Activated T-helper 1 cell treated with anti-CD3 and anti-CD28 coated beads, Interleukin-12 subunit alpha, Interleukin-12 subunit beta, Interleukin-2, Interleukin-4 antibody, amounts not matched to agents 30 ng/mL and 10 ng/mL and 1 ng/mL, durations not matched to agents 14 hours and 24 hours and 36 hours (primary cell): ENCODE measurements at regions not wholly inside any gene's neighbourhood (a gene's known extent, or its start where the extent isn't known, plus 50 kb on each side); places are given as distances from the start of the nearest gene placed in this dataset.

ENCODE experiments used
- DNase-seq: peaks from one replicate; pipeline ENCODE4 v3.0.0; 2021; ENCODE audit warnings: low spot score
- H3K27ac Mint-ChIP-seq: one replicate; pipeline ENCODE4 v1.8.0; 2021; ENCODE audit warnings: mild to moderate bottlenecking, mixed read lengths
- H3K27me3 Mint-ChIP-seq: one replicate; pipeline ENCODE4 v1.8.0; 2022; ENCODE audit warnings: mild to moderate bottlenecking, moderate library complexity, mixed read lengths; ENCODE audit not compliant: insufficient read depth
- H3K36me3 Mint-ChIP-seq: one replicate; pipeline ENCODE4 v1.8.0; 2021; ENCODE audit warnings: low read depth, mixed read lengths
- H3K4me1 Mint-ChIP-seq: one replicate; pipeline ENCODE4 v1.8.0; 2021; ENCODE audit warnings: low read depth, mixed read lengths
- H3K4me3 Mint-ChIP-seq: one replicate; pipeline ENCODE4 v1.8.0; 2021; ENCODE audit warnings: mild to moderate bottlenecking, moderate library complexity, mixed read lengths
- H3K9me3 Mint-ChIP-seq: one replicate; pipeline ENCODE4 v1.8.0; 2021; ENCODE audit warnings: mixed read lengths
- intact Hi-C: fragments of 100-400 bp; cut with micrococcal nuclease; formaldehyde crosslinking; loops from one replicate; pipeline ENCODE4 v1.15.1; 2024

DNA sequence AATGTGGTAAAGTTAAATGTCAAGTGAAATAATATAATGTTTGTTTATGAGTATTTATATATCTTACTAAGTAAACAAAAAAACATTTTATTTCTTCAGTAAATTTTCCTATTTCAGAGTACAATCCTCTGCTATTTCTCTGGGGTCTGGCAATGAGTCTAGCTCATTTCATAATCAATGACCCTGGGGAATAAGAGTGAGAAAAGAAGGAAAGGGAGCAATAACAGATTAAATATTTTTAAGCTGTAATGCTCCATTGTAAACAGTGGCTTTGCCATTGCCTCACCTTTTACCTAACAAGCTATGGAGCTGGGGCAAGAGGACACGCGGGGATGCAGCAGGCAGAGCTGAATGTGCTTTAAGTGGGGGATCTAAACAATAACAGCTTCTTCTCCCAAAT lies 1071.9 kb downstream of the FLRT2 start:
- Mint-ChIP-seq H3K27ac (no peak overlapping the region), H3K4me1 (no peaks in the 10 kb centered on the region), H3K27me3 (no peaks in the 10 kb centered on the region), H3K4me3 (no peak overlapping the region), H3K36me3 (no peaks in the 10 kb centered on the region), H3K9me3 (no peaks in the 10 kb centered on the region)
- DNase-seq = no peak
- intact Hi-C loops = no loop called here

- peaks cover 8% of the 10 kb centered on the region for H3K9me3 Mint-ChIP-seq
- H3K27me3 Mint-ChIP-seq = no peaks in the 10 kb centered on the region
- DNase-seq = no peak
- H3K36me3 Mint-ChIP-seq = no peaks in the 10 kb centered on the region
- H3K4me1 Mint-ChIP-seq = no peaks in the 10 kb centered on the region
- no peak overlapping the region for H3K27ac Mint-ChIP-seq
- no peak overlapping the region for H3K4me3 Mint-ChIP-seq
- intact Hi-C loops = no loop called here
Observed at GRCh38 chr14:86597279-86597678, 1067.3 kb downstream of the FLRT2 start.

DNA sequence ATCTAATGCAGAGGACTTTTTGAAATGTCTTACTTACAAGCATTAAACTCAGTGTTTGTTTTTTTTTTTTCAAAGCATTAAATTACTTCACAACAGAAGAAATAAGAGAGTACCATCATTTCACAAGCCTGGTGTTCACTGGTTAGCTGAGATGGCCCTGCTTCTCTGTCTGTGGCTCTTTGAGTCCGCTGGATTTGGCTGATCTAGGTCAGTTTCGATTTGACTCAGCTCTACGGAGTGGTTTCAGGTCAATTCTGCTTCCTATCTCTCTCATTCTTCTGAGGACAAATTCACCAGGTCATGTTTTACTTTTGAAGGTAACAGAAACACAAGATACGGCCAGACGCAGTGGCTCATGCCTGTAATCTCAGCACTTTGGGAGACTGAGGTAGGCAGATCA lies 1066.1 kb downstream of the FLRT2 start:
- H3K27me3 Mint-ChIP-seq = no peaks in the 10 kb centered on the region
- no peaks in the 10 kb centered on the region for H3K36me3 Mint-ChIP-seq
- DNase-seq = no peak
- no peak overlapping the region for H3K4me3 Mint-ChIP-seq
- no peaks in the 10 kb centered on the region for H3K4me1 Mint-ChIP-seq
- peaks cover 9% of the 10 kb centered on the region for H3K9me3 Mint-ChIP-seq
- intact Hi-C loops = no loop called here
- no peak overlapping the region for H3K27ac Mint-ChIP-seq

DNA sequence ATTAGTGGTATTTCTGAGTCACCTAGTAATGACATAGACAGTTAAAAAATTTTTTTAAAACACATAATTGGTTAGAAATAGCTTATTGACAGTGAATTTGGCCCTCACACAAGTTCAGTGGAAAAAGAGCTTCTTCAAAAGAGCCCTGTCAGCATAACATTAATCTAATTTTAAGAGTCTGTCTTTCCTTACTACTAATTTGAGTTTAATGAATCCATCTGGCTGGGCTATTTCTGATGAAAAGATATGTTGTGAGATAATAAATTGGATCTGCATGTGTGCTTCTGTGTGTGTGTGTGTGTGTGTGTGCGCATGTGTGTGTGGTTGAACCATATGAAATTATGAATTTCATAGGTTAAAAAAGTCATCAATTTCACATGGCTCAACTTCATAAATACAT lies 1045.2 kb downstream of the FLRT2 start:
- no peak for DNase-seq
- H3K36me3 Mint-ChIP-seq = no peaks in the 10 kb centered on the region
- intact Hi-C loops = no loop called here
- no peak overlapping the region for H3K27ac Mint-ChIP-seq
- H3K4me3 Mint-ChIP-seq = no peak overlapping the region
- no peaks in the 10 kb centered on the region for H3K4me1 Mint-ChIP-seq
- H3K9me3 Mint-ChIP-seq = peaks cover 3% of the 10 kb centered on the region
- no peaks in the 10 kb centered on the region for H3K27me3 Mint-ChIP-seq

DNA sequence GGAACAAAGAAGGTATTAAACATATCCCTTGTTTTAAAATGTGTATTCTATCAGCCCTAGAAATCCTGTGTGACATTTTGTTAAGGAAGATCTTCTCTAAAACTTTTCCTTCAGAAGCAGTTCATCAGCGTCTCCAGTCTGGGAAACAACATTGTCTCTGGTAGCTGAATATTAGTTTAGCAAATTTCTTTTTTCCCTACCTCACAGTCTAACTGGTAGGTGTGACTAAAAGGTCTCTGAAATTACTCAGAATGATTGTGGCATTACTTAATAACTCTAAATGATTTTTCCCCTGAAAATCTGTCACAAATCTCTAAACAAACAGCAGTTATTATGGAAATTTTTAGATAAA lies 1044.8 kb downstream of the FLRT2 start:
- Mint-ChIP-seq H3K4me1 (no peaks in the 10 kb centered on the region), H3K4me3 (no peak overlapping the region), H3K27ac (no peak overlapping the region), H3K36me3 (no peaks in the 10 kb centered on the region), H3K27me3 (no peaks in the 10 kb centered on the region), H3K9me3 (peaks cover 3% of the 10 kb centered on the region)
- intact Hi-C loops = no loop called here
- no peak for DNase-seq

- peaks cover 3% of the 10 kb centered on the region for H3K9me3 Mint-ChIP-seq
- DNase-seq = no peak
- no peaks in the 10 kb centered on the region for H3K4me1 Mint-ChIP-seq
- H3K27me3 Mint-ChIP-seq = no peaks in the 10 kb centered on the region
- intact Hi-C loops = no loop called here
- no peak overlapping the region for H3K27ac Mint-ChIP-seq
- no peak overlapping the region for H3K4me3 Mint-ChIP-seq
- no peaks in the 10 kb centered on the region for H3K36me3 Mint-ChIP-seq
Observed at GRCh38 chr14:86574051-86574777, 1044.3 kb downstream of the FLRT2 start.

DNA sequence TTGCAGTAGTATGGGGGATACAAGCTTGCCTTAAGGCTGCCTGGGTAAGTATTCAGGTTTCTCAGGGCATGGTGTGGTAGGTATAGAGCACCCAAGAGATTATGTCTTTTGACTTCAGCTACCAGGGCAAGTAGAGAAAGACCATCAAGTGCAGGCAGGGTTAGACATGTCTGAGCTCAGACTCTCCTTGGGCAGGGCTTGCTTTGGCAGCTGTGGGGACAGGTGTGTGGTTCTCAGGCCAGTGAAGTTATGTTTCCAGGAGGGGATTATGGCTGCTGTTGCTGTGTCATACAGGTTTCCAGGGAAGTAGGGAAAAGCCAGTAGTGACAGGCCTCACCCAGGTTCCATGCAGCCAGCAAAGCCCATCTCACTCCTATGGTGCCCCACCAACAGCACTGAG lies 1040.4 kb downstream of the FLRT2 start:
- no peak for DNase-seq
- Mint-ChIP-seq H3K36me3 (no peaks in the 10 kb centered on the region), H3K27ac (no peak overlapping the region), H3K4me3 (no peak overlapping the region), H3K9me3 (no peaks in the 10 kb centered on the region), H3K27me3 (no peaks in the 10 kb centered on the region), H3K4me1 (no peaks in the 10 kb centered on the region)
- intact Hi-C loops = no loop called here

- Mint-ChIP-seq H3K36me3 (no peaks in the 10 kb centered on the region), H3K4me1 (no peaks in the 10 kb centered on the region), H3K27ac (no peak overlapping the region), H3K9me3 (no peaks in the 10 kb centered on the region), H3K4me3 (no peak overlapping the region), H3K27me3 (no peaks in the 10 kb centered on the region)
- no peak for DNase-seq
- intact Hi-C loops = no loop called here
Observed at GRCh38 chr14:86543521-86543920, 1013.6 kb downstream of the FLRT2 start.

DNA sequence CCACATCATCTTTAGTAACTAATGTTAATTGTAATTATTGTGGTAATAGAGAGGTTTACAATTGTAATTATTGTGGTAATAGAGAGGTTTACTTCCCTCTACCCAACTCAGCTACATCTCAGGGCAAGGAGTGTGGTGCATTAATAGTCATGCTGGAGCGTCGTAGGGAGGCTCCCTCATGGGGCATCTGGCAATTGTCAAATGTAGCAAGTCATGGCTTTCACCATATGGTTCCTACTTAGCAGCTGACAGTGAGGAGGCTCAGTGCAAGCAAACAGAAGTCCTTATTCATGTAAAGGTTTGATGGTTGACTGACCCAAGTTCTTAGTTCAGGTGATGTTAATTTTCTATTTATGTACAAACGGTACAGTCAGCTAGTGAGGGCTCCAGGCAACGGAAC lies 1012.0 kb downstream of the FLRT2 start:
- Mint-ChIP-seq H3K9me3 (no peaks in the 10 kb centered on the region), H3K4me3 (no peak overlapping the region), H3K4me1 (no peaks in the 10 kb centered on the region), H3K27me3 (no peaks in the 10 kb centered on the region), H3K36me3 (no peaks in the 10 kb centered on the region), H3K27ac (no peak overlapping the region)
- intact Hi-C loops = no loop called here
- DNase-seq = no peak

- no peaks in the 10 kb centered on the region for H3K36me3 Mint-ChIP-seq
- no peaks in the 10 kb centered on the region for H3K4me1 Mint-ChIP-seq
- no peaks in the 10 kb centered on the region for H3K9me3 Mint-ChIP-seq
- no peaks in the 10 kb centered on the region for H3K27me3 Mint-ChIP-seq
- intact Hi-C loops = no loop called here
- no peak overlapping the region for H3K4me3 Mint-ChIP-seq
- no peak for DNase-seq
- H3K27ac Mint-ChIP-seq = no peak overlapping the region
Observed at GRCh38 chr14:86540636-86541247, 1010.8 kb downstream of the FLRT2 start.

GRCh38 chr14:86539361-86540070 lies 1009.6 kb downstream of the FLRT2 start:
- intact Hi-C loops = no loop called here
- no peaks in the 10 kb centered on the region for H3K36me3 Mint-ChIP-seq
- no peak for DNase-seq
- H3K4me3 Mint-ChIP-seq = no peak overlapping the region
- H3K27ac Mint-ChIP-seq = no peak overlapping the region
- no peaks in the 10 kb centered on the region for H3K9me3 Mint-ChIP-seq
- no peaks in the 10 kb centered on the region for H3K27me3 Mint-ChIP-seq
- H3K4me1 Mint-ChIP-seq = no peaks in the 10 kb centered on the region

GRCh38 chr14:86533834-86534233 lies 1003.9 kb downstream of the FLRT2 start:
- Mint-ChIP-seq H3K27me3 (no peaks in the 10 kb centered on the region), H3K4me3 (no peak overlapping the region), H3K36me3 (no peaks in the 10 kb centered on the region), H3K27ac (no peak overlapping the region), H3K9me3 (no peaks in the 10 kb centered on the region), H3K4me1 (no peaks in the 10 kb centered on the region)
- DNase-seq = no peak
- intact Hi-C loops = no loop called here

DNA sequence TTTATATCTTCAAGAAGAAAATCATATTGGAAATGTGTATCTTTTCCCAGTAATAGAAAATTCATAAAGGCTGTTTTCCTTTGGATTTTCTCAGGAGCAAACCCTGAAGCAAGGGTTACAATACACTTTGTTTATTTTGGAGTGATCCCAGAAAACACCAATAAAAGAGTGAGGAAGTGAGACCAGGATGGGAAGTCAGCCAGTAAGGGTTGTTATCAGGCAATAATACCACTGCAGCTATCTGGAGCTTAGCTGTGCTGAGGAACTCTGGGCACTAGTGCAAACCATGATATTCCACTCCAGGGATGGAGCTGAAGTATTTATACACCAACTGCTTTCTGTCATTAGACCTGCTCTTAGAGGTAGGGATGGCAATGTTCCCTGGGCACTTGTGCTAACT lies 1002.3 kb downstream of the FLRT2 start:
- Mint-ChIP-seq H3K4me3 (no peak overlapping the region), H3K27me3 (no peaks in the 10 kb centered on the region), H3K4me1 (no peaks in the 10 kb centered on the region), H3K36me3 (no peaks in the 10 kb centered on the region), H3K9me3 (no peaks in the 10 kb centered on the region), H3K27ac (no peak overlapping the region)
- intact Hi-C loops = no loop called here
- no peak for DNase-seq
